Left ventricle myocardium inferior (tissue), 1 donor: ENCODE measurements at regions not wholly inside any gene's neighbourhood (a gene's known extent, or its start where the extent isn't known, plus 50 kb on each side); places are given as distances from the start of the nearest gene placed in this dataset.

Experiments
- DNase-seq: peaks from one replicate; pipeline ENCODE4 v3.0.0-alpha.2; 2020
- H3K27ac ChIP-seq: fragments of 200-600 bp; replicated peaks from 2 replicates; pipeline ENCODE4 v1.8.0; 2021
- H3K27me3 ChIP-seq: fragments of 200-600 bp; 2 replicates; pipeline ENCODE4 v1.8.0; 2021; ENCODE audit warnings: low read depth
- H3K36me3 ChIP-seq: fragments of 200-600 bp; 2 replicates; pipeline ENCODE4 v1.8.0; 2021
- H3K4me1 ChIP-seq: fragments of 200-600 bp; 2 replicates; pipeline ENCODE4 v1.8.0; 2021
- H3K4me3 ChIP-seq: fragments of 200-600 bp; 2 replicates; pipeline ENCODE4 v1.8.0; 2021; ENCODE audit warnings: mild to moderate bottlenecking, moderate library complexity
- H3K9me3 ChIP-seq: fragments of 200-600 bp; replicated peaks from 2 replicates; pipeline ENCODE4 v1.8.0; 2021
- intact Hi-C: fragments of 100-400 bp; cut with micrococcal nuclease; formaldehyde crosslinking; loops from one replicate; pipeline ENCODE4 v1.11.0; 2022
- TF ChIP-seq, protein P1 (sequence below): fragments of 200-600 bp; IDR thresholded peaks from 2 replicates; pipeline ENCODE4 v1.8.0; 2021; ENCODE audit warnings: antibody characterized with exemption, mild to moderate bottlenecking, borderline replicate concordance
- donor health status: DM: no; HTN: yes; CAD: no; lungs with severe emphysema.

- intact Hi-C loops, result no loop called here
- DNase-seq, result no peak
These were observed 558.0 kb upstream of the MKI67 start for GRCh38 chr10:128684215-128684614.

GRCh38 chr10:128686630-128687278 lies 560.5 kb upstream of the MKI67 start:
- Histone ChIP-seq H3K27ac (no peak overlapping the region), H3K4me1 (no peaks in the 10 kb centered on the region), H3K4me3 (no peak overlapping the region), H3K27me3 (peaks cover 63% of the 10 kb centered on the region), H3K9me3 (no peaks in the 10 kb centered on the region), H3K36me3 (no peaks in the 10 kb centered on the region)
- intact Hi-C loops, result no loop called here
- TF ChIP-seq, protein P1, sequence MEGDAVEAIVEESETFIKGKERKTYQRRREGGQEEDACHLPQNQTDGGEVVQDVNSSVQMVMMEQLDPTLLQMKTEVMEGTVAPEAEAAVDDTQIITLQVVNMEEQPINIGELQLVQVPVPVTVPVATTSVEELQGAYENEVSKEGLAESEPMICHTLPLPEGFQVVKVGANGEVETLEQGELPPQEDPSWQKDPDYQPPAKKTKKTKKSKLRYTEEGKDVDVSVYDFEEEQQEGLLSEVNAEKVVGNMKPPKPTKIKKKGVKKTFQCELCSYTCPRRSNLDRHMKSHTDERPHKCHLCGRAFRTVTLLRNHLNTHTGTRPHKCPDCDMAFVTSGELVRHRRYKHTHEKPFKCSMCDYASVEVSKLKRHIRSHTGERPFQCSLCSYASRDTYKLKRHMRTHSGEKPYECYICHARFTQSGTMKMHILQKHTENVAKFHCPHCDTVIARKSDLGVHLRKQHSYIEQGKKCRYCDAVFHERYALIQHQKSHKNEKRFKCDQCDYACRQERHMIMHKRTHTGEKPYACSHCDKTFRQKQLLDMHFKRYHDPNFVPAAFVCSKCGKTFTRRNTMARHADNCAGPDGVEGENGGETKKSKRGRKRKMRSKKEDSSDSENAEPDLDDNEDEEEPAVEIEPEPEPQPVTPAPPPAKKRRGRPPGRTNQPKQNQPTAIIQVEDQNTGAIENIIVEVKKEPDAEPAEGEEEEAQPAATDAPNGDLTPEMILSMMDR, result no peak
- no peak for DNase-seq

More at GRCh38 chr10:128684215-128684614, 558.0 kb upstream of the MKI67 start:
- H3K27me3 ChIP-seq, result peaks cover 56% of the 10 kb centered on the region
- no peaks in the 10 kb centered on the region for H3K4me1 ChIP-seq
- H3K27ac ChIP-seq, result no peak overlapping the region
- no peaks in the 10 kb centered on the region for H3K9me3 ChIP-seq
- no peaks in the 10 kb centered on the region for H3K36me3 ChIP-seq
- TF ChIP-seq, protein P1, result no peak
- H3K4me3 ChIP-seq, result no peak overlapping the region

DNA sequence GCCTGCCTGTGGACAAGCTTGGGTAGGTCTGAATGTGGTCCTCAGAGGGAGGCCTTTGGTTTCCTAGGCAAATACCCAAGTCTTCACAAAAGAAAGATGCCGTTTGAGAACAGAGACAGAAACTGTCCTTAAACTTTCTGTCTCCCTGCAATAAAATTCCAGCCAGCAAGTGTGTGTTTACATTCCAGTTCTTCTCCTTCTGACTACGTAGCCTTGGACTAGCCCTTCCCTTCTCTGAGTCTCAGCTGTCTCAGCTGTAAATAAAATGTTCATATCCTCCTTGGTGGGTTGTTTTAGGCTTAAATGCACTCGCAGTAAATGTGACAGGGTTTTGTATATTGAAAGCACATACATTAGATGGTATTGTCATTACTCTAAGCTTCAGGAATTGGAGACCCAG lies 561.2 kb upstream of the MKI67 start:
- no peak overlapping the region for H3K4me3 ChIP-seq
- no peaks in the 10 kb centered on the region for H3K9me3 ChIP-seq
- DNase-seq, result no peak
- no peaks in the 10 kb centered on the region for H3K36me3 ChIP-seq
- intact Hi-C loops, result no loop called here
- TF ChIP-seq, protein P1, result no peak
- no peak overlapping the region for H3K27ac ChIP-seq
- H3K4me1 ChIP-seq, result no peaks in the 10 kb centered on the region
- peaks cover 67% of the 10 kb centered on the region for H3K27me3 ChIP-seq

DNA sequence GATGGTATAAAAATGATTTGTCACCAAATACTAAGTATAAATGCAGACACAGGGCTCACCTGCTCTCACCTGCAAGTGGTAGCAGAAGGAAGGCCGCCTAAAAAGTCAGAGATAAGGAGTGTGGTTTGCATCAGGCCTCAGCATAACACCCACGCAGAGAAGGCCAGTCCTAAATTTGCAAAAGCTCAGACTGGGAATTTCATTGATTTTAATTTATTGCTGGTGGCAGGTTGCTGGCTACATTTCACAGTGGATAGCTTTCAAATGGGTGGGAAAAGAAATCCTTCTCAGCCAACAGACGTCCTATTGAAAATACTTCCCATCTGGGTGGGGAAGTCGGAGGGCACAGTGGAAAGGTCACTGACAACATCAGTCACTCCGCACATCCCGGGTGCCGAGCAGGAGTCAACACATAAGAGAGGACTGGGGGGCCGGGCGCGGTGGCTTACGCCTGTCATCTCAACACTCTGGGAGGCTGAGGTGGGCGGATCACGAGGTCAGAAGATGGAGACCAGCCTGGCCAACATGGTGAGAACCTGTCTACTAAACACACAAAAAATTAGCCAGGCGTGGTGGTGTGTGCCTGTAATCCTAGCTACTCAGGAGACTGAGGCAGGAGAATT lies 561.8 kb upstream of the MKI67 start:
- Histone ChIP-seq H3K9me3 (no peaks in the 10 kb centered on the region), H3K36me3 (no peaks in the 10 kb centered on the region), H3K4me3 (no peak overlapping the region), H3K27me3 (peaks cover 68% of the 10 kb centered on the region), H3K4me1 (no peaks in the 10 kb centered on the region), H3K27ac (no peak overlapping the region)
- intact Hi-C loops, result no loop called here
- TF ChIP-seq, protein P1, result no peak
- DNase-seq, result no peak

DNA sequence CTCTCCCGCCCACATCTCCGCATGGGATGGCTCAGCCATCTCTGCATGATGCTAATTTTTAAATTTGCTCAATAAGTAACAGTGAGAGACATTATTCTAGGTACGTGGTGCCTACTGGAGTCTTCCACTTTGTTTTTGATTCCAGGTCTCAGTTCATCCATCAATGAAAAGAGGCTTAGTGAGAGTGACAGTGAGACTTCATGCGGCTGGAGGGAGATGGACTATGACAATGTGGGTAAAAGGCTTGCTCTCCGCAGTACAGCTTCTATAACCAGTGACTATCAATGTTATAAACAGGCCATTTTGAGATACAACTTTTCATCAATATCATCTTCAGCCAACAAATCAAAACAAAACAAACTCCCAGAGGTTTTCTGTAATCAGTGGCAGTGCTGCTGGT lies 563.4 kb upstream of the MKI67 start:
- Histone ChIP-seq H3K36me3 (no peaks in the 10 kb centered on the region), H3K27me3 (peaks cover 77% of the 10 kb centered on the region), H3K27ac (no peak overlapping the region), H3K9me3 (no peaks in the 10 kb centered on the region), H3K4me3 (no peak overlapping the region), H3K4me1 (no peaks in the 10 kb centered on the region)
- DNase-seq, result no peak
- TF ChIP-seq, protein P1, result no peak
- intact Hi-C loops, result no loop called here
